ENCODE measurements at regions not wholly inside any gene's neighbourhood (a gene's known extent, or its start where the extent isn't known, plus 50 kb on each side); places are given as distances from the start of the nearest gene placed in this dataset.

- TF ChIP-seq TCF12 (IDR thresholded peaks at IDR 0.05; ENCODE audit: low read depth) (no peak), EP300 (IDR thresholded peaks at IDR 0.05; ENCODE audit: borderline replicate concordance) (no peak), CEBPB (IDR thresholded peaks at IDR 0.05) (no peak), TAF1 (IDR thresholded peaks at IDR 0.05; ENCODE audit: low read depth) (no peak)
These were observed 202.3 kb upstream of the KLF12 start for GRCh38 chr13:74336546-74336945.

All from Ishikawa (cell line).